ENCODE measurements at regions not wholly inside any gene's neighbourhood (a gene's known extent, or its start where the extent isn't known, plus 50 kb on each side); places are given as distances from the start of the nearest gene placed in this dataset.

- no peak for DNase-seq (ENCODE audit: low read depth in 1 of 2, low spot score in 1 of 2)
Measured at GRCh38 chr4:176971576-176972115, 178.9 kb upstream of the VEGFC start.

- DNase-seq (ENCODE audit: low read depth in 1 of 2, low spot score in 1 of 2) = no peak
Measured at GRCh38 chr4:176979416-176979815, 186.7 kb upstream of the VEGFC start.

- no peak for DNase-seq (ENCODE audit: low read depth in 1 of 2, low spot score in 1 of 2)
Measured at GRCh38 chr4:176981074-176981473, 188.4 kb upstream of the VEGFC start.

GRCh38 chr4:176981551-176981950 lies 188.8 kb upstream of the VEGFC start:
- DNase-seq (ENCODE audit: low read depth in 1 of 2, low spot score in 1 of 2) = no peak

- no peak for DNase-seq (ENCODE audit: low read depth in 1 of 2, low spot score in 1 of 2)
Measured at GRCh38 chr4:176988226-176988625, 195.5 kb upstream of the VEGFC start.

GRCh38 chr4:176989186-176989585 lies 196.5 kb upstream of the VEGFC start:
- no peak for DNase-seq (ENCODE audit: low read depth in 1 of 2, low spot score in 1 of 2)

GRCh38 chr4:176999935-177000543 lies 207.3 kb upstream of the VEGFC start:
- DNase-seq (ENCODE audit: low read depth in 1 of 2, low spot score in 1 of 2) = no peak

GRCh38 chr4:177001271-177002175 lies 208.8 kb upstream of the VEGFC start:
- no peak for DNase-seq (ENCODE audit: low read depth in 1 of 2, low spot score in 1 of 2)

- no peak for DNase-seq (ENCODE audit: low read depth in 1 of 2, low spot score in 1 of 2)
Measured at GRCh38 chr4:177005674-177006230, 213.0 kb upstream of the VEGFC start.

- no peak for DNase-seq (ENCODE audit: low read depth in 1 of 2, low spot score in 1 of 2)
Measured at GRCh38 chr4:177006331-177006730, 213.6 kb upstream of the VEGFC start.

- no peak for DNase-seq (ENCODE audit: low read depth in 1 of 2, low spot score in 1 of 2)
Measured at GRCh38 chr4:177008071-177008835, 215.5 kb upstream of the VEGFC start.

- DNase-seq (ENCODE audit: low read depth in 1 of 2, low spot score in 1 of 2) = no peak
Measured at GRCh38 chr4:177008836-177009501, 216.2 kb upstream of the VEGFC start.

GRCh38 chr4:177010418-177010817 lies 217.7 kb upstream of the VEGFC start:
- no peak for DNase-seq (ENCODE audit: low read depth in 1 of 2, low spot score in 1 of 2)

GRCh38 chr4:177012918-177013545 lies 220.3 kb upstream of the VEGFC start:
- DNase-seq (ENCODE audit: low read depth in 1 of 2, low spot score in 1 of 2) = no peak

GRCh38 chr4:177016541-177017141 lies 223.9 kb upstream of the VEGFC start:
- DNase-seq (ENCODE audit: low read depth in 1 of 2, low spot score in 1 of 2) = no peak

- no peak for DNase-seq (ENCODE audit: low read depth in 1 of 2, low spot score in 1 of 2)
Measured at GRCh38 chr4:177023951-177024350, 231.2 kb upstream of the VEGFC start.

GRCh38 chr4:177032341-177032740 lies 239.6 kb upstream of the VEGFC start:
- no peak for DNase-seq (ENCODE audit: low read depth in 1 of 2, low spot score in 1 of 2)

- DNase-seq (ENCODE audit: low read depth in 1 of 2, low spot score in 1 of 2) = no peak
Measured at GRCh38 chr4:177033135-177033534, 240.4 kb upstream of the VEGFC start.

- no peak for DNase-seq (ENCODE audit: low read depth in 1 of 2, low spot score in 1 of 2)
Measured at GRCh38 chr4:177033632-177034031, 240.9 kb upstream of the VEGFC start.

- no peak for DNase-seq (ENCODE audit: low read depth in 1 of 2, low spot score in 1 of 2)
Measured at GRCh38 chr4:177041356-177041755, 248.6 kb upstream of the VEGFC start.

Measured in activated T-helper 1 cell treated with anti-CD3 and anti-CD28 coated beads, Interleukin-2, amount 50 U/mL, for 16 hours (primary cell).